Parathyroid adenoma (tissue), 2 donors: ENCODE measurements at regions not wholly inside any gene's neighbourhood (a gene's known extent, or its start where the extent isn't known, plus 50 kb on each side); places are given as distances from the start of the nearest gene placed in this dataset.

Experiments used
- H2AFZ ChIP-seq: fragments of 300-600 bp; sonication (generic); one replicate; pipeline ENCODE4 v1.7.0; 2017; ENCODE audit warnings: antibody characterized with exemption, mild to moderate bottlenecking
- H3K27ac ChIP-seq: fragments of 300-600 bp; sonication (generic); one replicate; pipeline ENCODE4 v1.7.0; 2017
- H3K27me3 ChIP-seq: fragments of 300-600 bp; sonication (generic); one replicate; pipeline ENCODE4 v1.7.0; 2017; ENCODE audit warnings: low read length; ENCODE audit not compliant: control insufficient read depth, insufficient read depth
- H3K36me3 ChIP-seq: fragments of 300-600 bp; sonication (generic); one replicate; pipeline ENCODE4 v1.7.0; 2017; ENCODE audit warnings: low read length; ENCODE audit not compliant: control insufficient read depth, insufficient read depth
- H3K4me1 ChIP-seq: fragments of 300-600 bp; sonication (generic); one replicate; pipeline ENCODE4 v1.7.0; 2017; ENCODE audit warnings: control low read depth
- H3K4me2 ChIP-seq: fragments of 300-600 bp; sonication (generic); one replicate; pipeline ENCODE4 v1.7.0; 2017; ENCODE audit warnings: low read length
- H3K4me3 ChIP-seq: fragments of 300-600 bp; sonication (generic); one replicate; pipeline ENCODE4 v1.7.0; 2017; ENCODE audit warnings: low read depth, low read length
- H3K79me2 ChIP-seq: fragments of 300-600 bp; sonication (generic); one replicate; pipeline ENCODE4 v1.7.0; 2017; ENCODE audit warnings: control low read depth
- H3K9ac ChIP-seq: fragments of 300-600 bp; sonication (generic); one replicate; pipeline ENCODE4 v1.7.0; 2017; ENCODE audit warnings: mild to moderate bottlenecking
- H3K9me3 ChIP-seq: fragments of 300-600 bp; sonication (generic); one replicate; pipeline ENCODE4 v1.7.0; 2017; ENCODE audit warnings: low read length; ENCODE audit not compliant: control insufficient read depth
- TF ChIP-seq, protein P1 (sequence below): fragments of 300-600 bp; sonication (generic); IDR thresholded peaks from one replicate; pipeline ENCODE4 v1.7.0; 2017; ENCODE audit warnings: antibody characterized with exemption, mild to moderate bottlenecking
- donor health status: primary hyperparathyroidism.

DNA sequence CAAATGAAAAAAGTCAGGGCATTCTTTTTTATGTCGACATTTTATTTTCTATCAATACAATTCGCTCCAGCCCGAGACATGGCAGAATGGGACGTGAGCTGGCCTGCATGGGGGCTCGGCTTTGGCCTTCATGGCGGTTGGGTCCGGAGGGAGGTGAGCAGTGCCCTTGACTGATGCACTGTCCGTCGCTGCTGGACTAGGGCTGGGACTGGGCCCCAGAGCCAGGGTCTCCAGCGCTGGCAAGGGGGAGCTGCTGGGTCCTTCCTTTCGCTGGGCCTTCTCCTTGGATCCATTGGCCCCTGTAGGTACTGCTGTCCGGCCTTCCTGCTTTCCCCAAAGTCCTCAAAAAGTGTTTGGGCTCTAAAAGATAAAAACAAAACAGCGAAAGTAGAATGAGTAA is 124.6 kb downstream of the EDN3 start:
- no peak overlapping the region for H3K4me3 ChIP-seq
- no peaks in the 10 kb centered on the region for H3K4me1 ChIP-seq
- H3K27me3 ChIP-seq: no peaks in the 10 kb centered on the region
- no peak overlapping the region for H3K27ac ChIP-seq
- H2AFZ ChIP-seq: no peak overlapping the region
- TF ChIP-seq, protein P1, sequence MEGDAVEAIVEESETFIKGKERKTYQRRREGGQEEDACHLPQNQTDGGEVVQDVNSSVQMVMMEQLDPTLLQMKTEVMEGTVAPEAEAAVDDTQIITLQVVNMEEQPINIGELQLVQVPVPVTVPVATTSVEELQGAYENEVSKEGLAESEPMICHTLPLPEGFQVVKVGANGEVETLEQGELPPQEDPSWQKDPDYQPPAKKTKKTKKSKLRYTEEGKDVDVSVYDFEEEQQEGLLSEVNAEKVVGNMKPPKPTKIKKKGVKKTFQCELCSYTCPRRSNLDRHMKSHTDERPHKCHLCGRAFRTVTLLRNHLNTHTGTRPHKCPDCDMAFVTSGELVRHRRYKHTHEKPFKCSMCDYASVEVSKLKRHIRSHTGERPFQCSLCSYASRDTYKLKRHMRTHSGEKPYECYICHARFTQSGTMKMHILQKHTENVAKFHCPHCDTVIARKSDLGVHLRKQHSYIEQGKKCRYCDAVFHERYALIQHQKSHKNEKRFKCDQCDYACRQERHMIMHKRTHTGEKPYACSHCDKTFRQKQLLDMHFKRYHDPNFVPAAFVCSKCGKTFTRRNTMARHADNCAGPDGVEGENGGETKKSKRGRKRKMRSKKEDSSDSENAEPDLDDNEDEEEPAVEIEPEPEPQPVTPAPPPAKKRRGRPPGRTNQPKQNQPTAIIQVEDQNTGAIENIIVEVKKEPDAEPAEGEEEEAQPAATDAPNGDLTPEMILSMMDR: no peak
- H3K36me3 ChIP-seq: no peaks in the 10 kb centered on the region
- H3K9ac ChIP-seq: no peak overlapping the region
- no peak overlapping the region for H3K4me2 ChIP-seq
- no peaks in the 10 kb centered on the region for H3K9me3 ChIP-seq
- no peaks in the 10 kb centered on the region for H3K79me2 ChIP-seq

DNA sequence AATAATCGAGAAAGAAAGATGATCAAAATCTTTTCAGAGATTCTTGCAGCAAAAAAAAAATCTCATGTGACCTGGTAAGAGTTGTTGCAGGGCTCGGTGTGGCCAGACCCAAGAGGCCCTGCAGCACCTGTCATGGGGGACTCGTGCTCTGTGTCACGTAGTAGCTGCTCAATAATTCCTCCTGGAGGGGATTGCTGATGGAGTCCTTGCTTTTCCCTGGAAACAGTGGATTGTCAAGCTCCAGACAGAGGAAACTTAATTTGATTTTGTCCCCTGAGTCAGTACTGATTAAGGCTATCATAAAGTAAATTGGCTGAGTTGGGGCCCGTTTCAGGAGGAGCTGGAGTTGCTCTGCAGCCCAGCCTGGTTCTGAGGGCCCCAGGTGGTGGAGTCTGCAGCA is 125.2 kb downstream of the EDN3 start:
- no peak overlapping the region for H2AFZ ChIP-seq
- H3K79me2 ChIP-seq: no peaks in the 10 kb centered on the region
- TF ChIP-seq, protein P1: no peak
- no peak overlapping the region for H3K9ac ChIP-seq
- H3K27ac ChIP-seq: no peak overlapping the region
- no peaks in the 10 kb centered on the region for H3K9me3 ChIP-seq
- H3K4me1 ChIP-seq: no peaks in the 10 kb centered on the region
- no peaks in the 10 kb centered on the region for H3K27me3 ChIP-seq
- no peaks in the 10 kb centered on the region for H3K36me3 ChIP-seq
- H3K4me3 ChIP-seq: no peak overlapping the region
- H3K4me2 ChIP-seq: no peak overlapping the region

DNA sequence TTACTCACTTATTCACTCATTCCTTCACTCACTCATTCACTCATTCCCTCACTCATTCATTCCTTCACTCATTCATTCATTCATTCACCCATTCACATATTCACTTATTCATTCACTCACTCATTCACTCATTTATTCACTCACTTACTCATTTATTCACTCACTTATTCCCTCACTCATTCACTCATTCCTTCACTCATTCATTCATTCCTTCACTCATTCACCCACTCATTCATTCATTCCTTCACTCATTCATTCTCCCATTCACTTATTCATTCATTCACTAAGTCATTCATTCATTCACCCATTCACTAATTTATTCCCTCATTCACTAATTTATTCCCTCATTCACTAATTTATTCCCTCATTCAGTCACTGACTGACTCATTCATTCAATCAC is 127.6 kb downstream of the EDN3 start:
- Histone ChIP-seq H3K79me2 (no peaks in the 10 kb centered on the region), H3K27ac (no peak overlapping the region), H3K4me1 (no peaks in the 10 kb centered on the region), H3K9ac (no peak overlapping the region), H2AFZ (no peak overlapping the region), H3K27me3 (no peaks in the 10 kb centered on the region), H3K4me2 (no peak overlapping the region), H3K4me3 (no peak overlapping the region), H3K36me3 (no peaks in the 10 kb centered on the region), H3K9me3 (no peaks in the 10 kb centered on the region)
- TF ChIP-seq, protein P1: no peak

DNA sequence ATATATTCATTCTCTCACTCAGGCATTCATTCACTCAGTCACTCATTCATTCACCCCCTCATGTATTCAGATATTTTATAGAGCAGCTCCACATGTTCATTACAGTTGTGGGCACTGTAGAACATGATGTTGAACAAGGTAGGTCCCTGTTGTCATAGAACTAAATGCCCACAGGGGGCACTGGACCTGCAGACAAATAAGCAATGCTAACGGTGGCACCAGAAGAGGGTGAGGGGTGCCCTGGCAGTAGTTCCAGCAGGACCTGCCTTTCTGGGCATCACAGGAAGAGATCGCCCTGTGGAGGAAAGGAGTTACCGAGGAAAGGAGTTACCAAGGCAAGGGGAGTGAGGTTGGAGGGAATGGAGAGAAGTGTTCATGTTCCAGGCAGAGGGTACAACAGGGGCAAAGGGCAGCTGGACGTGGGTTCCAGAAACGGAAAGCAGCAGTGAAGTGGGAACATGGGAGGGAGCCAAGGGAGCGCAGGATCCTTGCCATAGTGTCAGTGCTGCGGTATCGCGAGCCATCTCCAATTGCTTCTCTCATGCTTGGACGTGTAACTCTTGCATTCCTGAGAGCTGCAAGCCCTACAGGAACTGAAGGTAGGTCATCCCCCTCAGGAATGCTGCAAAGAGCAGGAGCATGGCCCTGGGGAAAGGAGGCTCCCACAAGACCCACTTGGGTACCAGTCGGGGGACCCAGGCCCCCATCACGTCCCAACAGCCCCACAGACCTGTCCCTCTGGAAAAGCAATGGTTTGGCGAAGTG is 128.2 kb downstream of the EDN3 start:
- Histone ChIP-seq H3K79me2 (no peaks in the 10 kb centered on the region), H2AFZ (no peak overlapping the region), H3K36me3 (no peaks in the 10 kb centered on the region), H3K4me1 (no peaks in the 10 kb centered on the region), H3K27me3 (no peaks in the 10 kb centered on the region), H3K4me3 (no peak overlapping the region), H3K27ac (no peak overlapping the region), H3K4me2 (no peak overlapping the region), H3K9ac (no peak overlapping the region), H3K9me3 (no peaks in the 10 kb centered on the region)
- TF ChIP-seq, protein P1: no peak

- H3K79me2 ChIP-seq: no peaks in the 10 kb centered on the region
- H3K27me3 ChIP-seq: no peaks in the 10 kb centered on the region
- H3K9ac ChIP-seq: no peak overlapping the region
- no peaks in the 10 kb centered on the region for H3K4me1 ChIP-seq
- H3K36me3 ChIP-seq: no peaks in the 10 kb centered on the region
- TF ChIP-seq, protein P1: no peak
- no peak overlapping the region for H3K4me2 ChIP-seq
- no peaks in the 10 kb centered on the region for H3K9me3 ChIP-seq
- no peak overlapping the region for H3K27ac ChIP-seq
- no peak overlapping the region for H2AFZ ChIP-seq
- H3K4me3 ChIP-seq: no peak overlapping the region
These were observed 129.0 kb downstream of the EDN3 start for GRCh38 chr20:59429396-59429795.
